HepG2 (cell line): ENCODE measurements at regions not wholly inside any gene's neighbourhood (a gene's known extent, or its start where the extent isn't known, plus 50 kb on each side); places are given as distances from the start of the nearest gene placed in this dataset.

Experiments used
- ATF1 ChIP-seq: IDR thresholded peaks from 2 replicates; pipeline ENCODE4 v1.6.1; 2016; ENCODE audit warnings: mild to moderate bottlenecking, control low read depth
- FOSL1 ChIP-seq: sonication (generic); formaldehyde crosslinking; IDR thresholded peaks from 2 replicates; pipeline ENCODE4 v1.9.0; 2021; ENCODE audit warnings: missing genetic modification reagents, borderline replicate concordance
- FOXM1 ChIP-seq: sonication (generic); formaldehyde crosslinking; IDR thresholded peaks from 2 replicates; pipeline ENCODE4 v1.5.0; 2020; ENCODE audit warnings: missing genetic modification reagents
- HNRNPL ChIP-seq: fragments of 200-400 bp; formaldehyde crosslinking; IDR thresholded peaks from 2 replicates; pipeline ENCODE4 v1.6.1; 2017; ENCODE audit warnings: mild to moderate bottlenecking, low read depth, low read length
- IRF2 ChIP-seq: IDR thresholded peaks from 2 replicates; pipeline ENCODE4 v1.6.1; 2018; ENCODE audit warnings: missing genetic modification reagents, missing compliant biosample characterization
- JUND ChIP-seq: sonication (generic); formaldehyde crosslinking; IDR thresholded peaks from 2 replicates; pipeline ENCODE4 v1.8.0; 2022; ENCODE audit warnings: mild to moderate bottlenecking, missing genetic modification reagents
- MBD4 ChIP-seq: IDR thresholded peaks from 2 replicates; pipeline ENCODE4 v1.6.1; 2012; ENCODE audit warnings: low read length, inconsistent platforms, borderline replicate concordance
- NR2F2 ChIP-seq: IDR thresholded peaks from 2 replicates; pipeline ENCODE4 v1.6.1; 2012; ENCODE audit warnings: low read depth, inconsistent platforms, borderline replicate concordance
- PRPF4 ChIP-seq: fragments of 200-400 bp; formaldehyde crosslinking; IDR thresholded peaks from 2 replicates; pipeline ENCODE4 v1.6.1; 2016; ENCODE audit warnings: low read length, low read depth; ENCODE audit not compliant: poor library complexity, severe bottlenecking
- RARA ChIP-seq: IDR thresholded peaks from 2 replicates; pipeline ENCODE4 v1.6.1; 2016; ENCODE audit warnings: missing genetic modification reagents, missing compliant biosample characterization
- SAP130 ChIP-seq: IDR thresholded peaks from 2 replicates; pipeline ENCODE4 v1.6.1; 2016; ENCODE audit warnings: low read depth
- TEAD3 ChIP-seq: optimal IDR thresholded peaks from 2 replicates; pipeline ENCODE3; 2016; ENCODE audit warnings: borderline replicate concordance
- ZFP62 ChIP-seq: sonication (generic); formaldehyde crosslinking; IDR thresholded peaks from 2 replicates; pipeline ENCODE4 v1.4.0; 2020; ENCODE audit warnings: missing genetic modification reagents
- ZNF160 ChIP-seq: sonication (generic); formaldehyde crosslinking; IDR thresholded peaks from 2 replicates; pipeline ENCODE4 v1.8.0; 2022; ENCODE audit warnings: mild to moderate bottlenecking, inconsistent platforms, missing genetic modification reagents
- ZNF281 ChIP-seq: sonication (generic); formaldehyde crosslinking; IDR thresholded peaks from 2 replicates; pipeline ENCODE4 v1.4.0; 2020; ENCODE audit warnings: missing genetic modification reagents, borderline replicate concordance
- ZNF512 ChIP-seq: sonication (generic); formaldehyde crosslinking; IDR thresholded peaks from 2 replicates; pipeline ENCODE4 v1.4.0; 2020; ENCODE audit warnings: mild to moderate bottlenecking, missing genetic modification reagents
- ZNF687 ChIP-seq: sonication (generic); formaldehyde crosslinking; IDR thresholded peaks from 2 replicates; pipeline ENCODE4 v1.5.1; 2020; ENCODE audit warnings: mild to moderate bottlenecking, missing genetic modification reagents, moderate library complexity
- ZNF720 ChIP-seq: sonication (generic); formaldehyde crosslinking; IDR thresholded peaks from 2 replicates; pipeline ENCODE4 v1.4.0; 2020; ENCODE audit warnings: missing genetic modification reagents
- TF ChIP-seq, protein P1 (sequence below): IDR thresholded peaks from 2 replicates; pipeline ENCODE4 v1.6.1; 2018; ENCODE audit warnings: missing genetic modification reagents

- TF ChIP-seq ZNF720 (no peak), ZNF281 (CRISPR knock-in tag) (peak; percentile 84; the same call in 1 of the 2 replicates), PRPF4 (no peak), ATF1 (CRISPR knock-in tag) (peak; percentile 54; the same call in 1 of the 2 replicates), SAP130 (CRISPR knock-in tag) (peak; percentile 86), MBD4 (no peak), TEAD3 (CRISPR knock-in tag) (peak; percentile 99), ZNF512 (CRISPR knock-in tag) (peak; percentile 64; the same call in 1 of the 2 replicates), ZFP62 (CRISPR knock-in tag) (no peak), ZNF160 (CRISPR knock-in tag) (peak; percentile 70), IRF2 (CRISPR knock-in tag) (peak; percentile 98), FOSL1 (no peak; the same call in 1 of the 2 replicates), NR2F2 (peak; percentile 92), FOXM1 (CRISPR knock-in tag) (0 out of 2 replicates have a peak, but pooled peaks have one; percentile 36), HNRNPL (peak; percentile 92), ZNF687 (CRISPR knock-in tag) (peak; percentile 98), RARA (CRISPR knock-in tag) (peak; percentile 96), JUND (CRISPR knock-in tag) (peak; percentile 55; the same call in 1 of the 2 replicates)
- TF ChIP-seq, protein P1, sequence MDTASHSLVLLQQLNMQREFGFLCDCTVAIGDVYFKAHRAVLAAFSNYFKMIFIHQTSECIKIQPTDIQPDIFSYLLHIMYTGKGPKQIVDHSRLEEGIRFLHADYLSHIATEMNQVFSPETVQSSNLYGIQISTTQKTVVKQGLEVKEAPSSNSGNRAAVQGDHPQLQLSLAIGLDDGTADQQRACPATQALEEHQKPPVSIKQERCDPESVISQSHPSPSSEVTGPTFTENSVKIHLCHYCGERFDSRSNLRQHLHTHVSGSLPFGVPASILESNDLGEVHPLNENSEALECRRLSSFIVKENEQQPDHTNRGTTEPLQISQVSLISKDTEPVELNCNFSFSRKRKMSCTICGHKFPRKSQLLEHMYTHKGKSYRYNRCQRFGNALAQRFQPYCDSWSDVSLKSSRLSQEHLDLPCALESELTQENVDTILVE (CRISPR knock-in tag), result peak; percentile 87
Observed at GRCh38 chr1:213371847-213372619, 321.0 kb downstream of the RPS6KC1 start (continued).
